A549 (cell line): ENCODE measurements at regions not wholly inside any gene's neighbourhood (a gene's known extent, or its start where the extent isn't known, plus 50 kb on each side); places are given as distances from the start of the nearest gene placed in this dataset.

Experiments used
- ATAC-seq, 2 experiments: fragments of 200-7000 bp in 1 of 2; fragments of >200 bp in 1 of 2; cut with Nextera tagmentation in 1 of 2; cut with Tn5 transposase in 1 of 2; 3 replicates each; pipeline versions ENCODE4 v1.8.0 to v1.9.1; 2018 to 2020; ENCODE audit warnings: mild to moderate bottlenecking in 1 of 2, moderate library complexity in 1 of 2
- CTCF ChIA-PET: fragments of 300-600 bp; sonication (Branson Sonifier 250); formaldehyde crosslinking; extraction: SDS; loops from one replicate; lab custom pipeline; 2021; ENCODE audit warnings: antibody characterized with exemption, inconsistent platforms; lab: Yijun Ruan, JAX
- POLR2A ChIA-PET: fragments of 350-600 bp; formaldehyde crosslinking; extraction: SDS; loops from one replicate; lab custom pipeline; 2021; ENCODE audit warnings: antibody characterized with exemption, inconsistent platforms; lab: Yijun Ruan, JAX
- DNase-seq, 2 experiments: peaks; one replicate each; pipeline versions ENCODE4 v3.0.0 to v3.0.0-alpha.2; 2011 to 2016; ENCODE audit warnings: low read depth in 1 of 2, low spot score in 1 of 2
- FAIRE-seq: peaks from 2 replicates; lab custom pipeline; 2011; peaks lifted over from hg19 to GRCh38; lab: Jason Lieb, UNC
- H3K27ac ChIP-seq, 2 experiments: fragments of >200 bp; sonication (Bioruptor Twin); formaldehyde crosslinking; 3 replicates each; pipeline ENCODE4 v1.5.1; 2016 to 2017
- H3K4me1 ChIP-seq: fragments of >200 bp; sonication (Bioruptor Twin); formaldehyde crosslinking; 3 replicates; pipeline ENCODE4 v1.6.1; 2016
- H3K4me2 ChIP-seq: fragments of >200 bp; sonication (Bioruptor Twin); formaldehyde crosslinking; 3 replicates; pipeline ENCODE4 v1.6.1; 2016
- H3K4me3 ChIP-seq: fragments of >200 bp; sonication (Bioruptor Twin); formaldehyde crosslinking; 3 replicates; pipeline ENCODE4 v1.5.1; 2016
- H3K9me3 ChIP-seq: fragments of >200 bp; sonication (Bioruptor Twin); formaldehyde crosslinking; 3 replicates; pipeline ENCODE4 v1.6.1; 2016
- ATOH8 ChIP-seq: fragments of 250-450 bp; sonication (Bioruptor Pico); IDR thresholded peaks from 2 replicates; pipeline ENCODE4 v1.5.0; 2020; ENCODE audit warnings: low read depth, mild to moderate bottlenecking, moderate library complexity
- BCL3 ChIP-seq: fragments of >200 bp; sonication (Bioruptor Twin); formaldehyde crosslinking; IDR thresholded peaks from 3 replicates; pipeline ENCODE4 v1.6.1; 2016
- CBX2 ChIP-seq: fragments of 200-600 bp; sonication (generic); IDR thresholded peaks from 2 replicates; pipeline ENCODE4 v1.6.1; 2016; ENCODE audit warnings: low read depth, mild to moderate bottlenecking, borderline replicate concordance
- CEBPB ChIP-seq, 2 experiments: fragments of >200 bp in 1 of 2; sonication (Bioruptor Twin) in 1 of 2; formaldehyde crosslinking in 1 of 2; IDR thresholded peaks; 2 replicates each; pipeline ENCODE4 v1.6.1; 2012 to 2016
- CHD2 ChIP-seq: fragments of 150-350 bp; IDR thresholded peaks from 2 replicates; pipeline ENCODE4 v1.6.1; 2014; ENCODE audit warnings: low read length; ENCODE audit not compliant: partially characterized antibody
- CHD4 ChIP-seq: fragments of 200-600 bp; sonication (generic); IDR thresholded peaks from 2 replicates; pipeline ENCODE4 v1.6.1; 2016; ENCODE audit warnings: antibody characterized with exemption, mild to moderate bottlenecking, borderline replicate concordance
- CTCF ChIP-seq: fragments of >200 bp; sonication (Bioruptor Twin); formaldehyde crosslinking; IDR thresholded peaks from 3 replicates; pipeline ENCODE4 v1.5.1; 2016
- E2F6 ChIP-seq: IDR thresholded peaks from 2 replicates; pipeline ENCODE4 v1.6.1; 2012; ENCODE audit warnings: low read depth, borderline replicate concordance
- ELK1 ChIP-seq: fragments of 150-350 bp; IDR thresholded peaks from 2 replicates; pipeline ENCODE4 v1.6.1; 2014; ENCODE audit warnings: low read depth, mild to moderate bottlenecking, low read length
- ESRRA ChIP-seq: fragments of 150-350 bp; IDR thresholded peaks from 2 replicates; pipeline ENCODE4 v1.6.1; 2014; ENCODE audit warnings: mild to moderate bottlenecking, low read length, borderline replicate concordance
- FOSL2 ChIP-seq, 2 experiments: fragments of 450-650 bp in 1 of 2; fragments of >200 bp in 1 of 2; sonication (Bioruptor Twin) in 1 of 2; formaldehyde crosslinking; IDR thresholded peaks; 2 replicates each; pipeline versions ENCODE4 v1.5.0 to v1.6.1; 2016 to 2020; ENCODE audit warnings: mild to moderate bottlenecking in 1 of 2, moderate library complexity in 1 of 2
- FOXS1 ChIP-seq: fragments of 250-450 bp; sonication (Bioruptor Pico); IDR thresholded peaks from 2 replicates; pipeline ENCODE4 v1.5.0; 2020; ENCODE audit warnings: mild to moderate bottlenecking, moderate library complexity
- GATA3 ChIP-seq: IDR thresholded peaks from 2 replicates; pipeline ENCODE4 v1.6.1; 2012; ENCODE audit warnings: borderline replicate concordance
- HES2 ChIP-seq: fragments of >200 bp; sonication (Bioruptor Twin); formaldehyde crosslinking; IDR thresholded peaks from 2 replicates; pipeline ENCODE4 v1.6.1; 2016
- HOXB13 ChIP-seq: fragments of 250-450 bp; sonication (Bioruptor Pico); IDR thresholded peaks from 2 replicates; pipeline ENCODE4 v1.5.0; 2020; ENCODE audit warnings: low read depth, mild to moderate bottlenecking, moderate library complexity
- HOXB5 ChIP-seq: fragments of 250-450 bp; sonication (Bioruptor Pico); IDR thresholded peaks from 2 replicates; pipeline ENCODE4 v1.5.0; 2020; ENCODE audit warnings: mild to moderate bottlenecking, moderate library complexity
- JUN ChIP-seq, 2 experiments: fragments of >200 bp; sonication (Bioruptor Twin); formaldehyde crosslinking; IDR thresholded peaks; 2 replicates in 1 of 2; 3 replicates in 1 of 2; pipeline ENCODE4 v1.6.1; 2016 to 2017
- JUNB ChIP-seq: fragments of >200 bp; sonication (Bioruptor Twin); formaldehyde crosslinking; IDR thresholded peaks from 2 replicates; pipeline ENCODE4 v1.6.1; 2016
- MYC ChIP-seq: IDR thresholded peaks from 2 replicates; pipeline ENCODE4 v1.6.1; 2012; ENCODE audit warnings: mild to moderate bottlenecking, inconsistent platforms, low read length, improper control_type of control experiment, borderline replicate concordance
- POLR2A ChIP-seq: IDR thresholded peaks from 2 replicates; pipeline ENCODE4 v1.6.1; 2012; ENCODE audit warnings: mild to moderate bottlenecking, low read length
- POLR2AphosphoS2 ChIP-seq: conservative IDR thresholded peaks from 2 replicates; pipeline ENCODE4 v1.6.1; 2012; ENCODE audit warnings: low read length, improper control_type of control experiment, inconsistent platforms
- RAD21 ChIP-seq, 2 experiments: fragments of >200 bp in 1 of 2; sonication (Bioruptor Twin) in 1 of 2; formaldehyde crosslinking in 1 of 2; IDR thresholded peaks in 1 of 2; conservative IDR thresholded peaks in 1 of 2; 2 replicates in 1 of 2; 3 replicates in 1 of 2; pipeline ENCODE4 v1.6.1; 2012 to 2018; ENCODE audit warnings: inconsistent platforms in 1 of 2
- RARB ChIP-seq: fragments of 250-450 bp; sonication (Bioruptor Pico); IDR thresholded peaks from 2 replicates; pipeline ENCODE4 v1.8.0; 2021; ENCODE audit warnings: mild to moderate bottlenecking, moderate library complexity
- RCOR1 ChIP-seq: fragments of 150-350 bp; IDR thresholded peaks from 2 replicates; pipeline ENCODE4 v1.6.1; 2014; ENCODE audit warnings: antibody characterized with exemption, low read length, low read depth
- RFX5 ChIP-seq: fragments of 450-650 bp; IDR thresholded peaks from 2 replicates; pipeline ENCODE4 v1.7.1; 2014; ENCODE audit warnings: antibody characterized with exemption, mild to moderate bottlenecking, moderate library complexity
- SMC3 ChIP-seq: fragments of >200 bp; sonication (Bioruptor Twin); formaldehyde crosslinking; IDR thresholded peaks from 3 replicates; pipeline ENCODE4 v1.6.1; 2018; ENCODE audit warnings: inconsistent platforms
- SREBF2 ChIP-seq: fragments of 450-650 bp; IDR thresholded peaks from 2 replicates; pipeline ENCODE4 v1.6.1; 2014; ENCODE audit warnings: mild to moderate bottlenecking, moderate library complexity
- USF2 ChIP-seq: fragments of 450-650 bp; IDR thresholded peaks from 2 replicates; pipeline ENCODE4 v1.6.1; 2014; ENCODE audit warnings: antibody characterized with exemption
- WGBS: methylation state at CpG from one replicate; pipeline ENCODE4 v1.1.6; 2017; ENCODE audit errors: missing lambda C conversion rate; 5-methylcytosine and 5-hydroxymethylcytosine counted together

GRCh38 chr3:64798316-64798715 lies 110.5 kb upstream of the ADAMTS9 start:
- Histone ChIP-seq H3K9me3 (no peaks in the 10 kb centered on the region), H3K27ac (no peak overlapping the region), H3K4me3 (no peak overlapping the region)
- POLR2A ChIA-PET, result no interaction called here
- no peak for DNase-seq
- FAIRE-seq, result no peak
- ATAC-seq, result no peak
- TF ChIP-seq ESRRA, result no peak
- TF ChIP-seq, all 56 proteins: peak for 0
- no peaks in the 10 kb centered on the region for H3K4me1 ChIP-seq
- CTCF ChIA-PET, result no interaction called here
- 29% methylated on average over 5 of the region's 5 CpGs for WGBS
- no peak overlapping the region for H3K4me2 ChIP-seq

- H3K4me2 ChIP-seq, result no peak overlapping the region
- TF ChIP-seq JUNB, result no peak
- TF ChIP-seq CTCF, result no peak
- TF ChIP-seq RCOR1, result no peak
- no peak for TF ChIP-seq SREBF2
- no peak for TF ChIP-seq CHD4
- no peak for TF ChIP-seq FOXS1
- TF ChIP-seq CEBPB (IDR thresholded peaks at IDR 0.05), result no peak
- TF ChIP-seq ESRRA, result no peak
- TF ChIP-seq E2F6, result no peak
- no peak for TF ChIP-seq HOXB5
- ChIA-PET POLR2A (no interaction called here), CTCF (no interaction called here)
- no peak overlapping the region for H3K4me3 ChIP-seq
- H3K9me3 ChIP-seq, result no peaks in the 10 kb centered on the region
- H3K4me1 ChIP-seq, result no peaks in the 10 kb centered on the region
- ATAC-seq, result no peak
- no peak for DNase-seq
- H3K27ac ChIP-seq, result no peak overlapping the region
- no peak for FAIRE-seq
- WGBS, result 13% methylated on average over 7 of the region's 7 CpGs
These were observed 109.0 kb upstream of the ADAMTS9 start for GRCh38 chr3:64796607-64797399.

GRCh38 chr3:64792445-64792844 lies 104.6 kb upstream of the ADAMTS9 start:
- ChIA-PET CTCF (interaction anchor here (0.7 kb wide), 1 partner anchor 646 kb away, joined by 3 read pairs; no protein-coding TSS in a partner anchor), POLR2A (no interaction called here)
- ATAC-seq (no peak), FAIRE-seq (no peak), DNase-seq (no peak)
- no peak overlapping the region for H3K4me3 ChIP-seq
- H3K9me3 ChIP-seq, result no peaks in the 10 kb centered on the region
- no peak overlapping the region for H3K27ac ChIP-seq
- no peaks in the 10 kb centered on the region for H3K4me1 ChIP-seq
- 20% methylated on average over 3 of the region's 3 CpGs for WGBS
- H3K4me2 ChIP-seq, result no peak overlapping the region
- TF ChIP-seq RFX5 (no peak), POLR2A (no peak), HES2 (no peak), ELK1 (no peak), HOXB13 (CRISPR knock-in tag) (no peak), JUN (IDR thresholded peaks at IDR 0.05) (no peak), GATA3 (no peak), MYC (no peak), RAD21 (conservative IDR thresholded peaks at IDR 0.05 in 1 of 2, IDR thresholded peaks at IDR 0.05 in 1 of 2) (no peak), JUNB (no peak), BCL3 (no peak), ATOH8 (CRISPR knock-in tag) (no peak), POLR2AphosphoS2 (no peak), CBX2 (no peak), CHD2 (no peak), USF2 (no peak), RARB (CRISPR knock-in tag) (no peak), FOSL2 (IDR thresholded peaks at IDR 0.05) (no peak), FOSL2 (CRISPR knock-in tag; IDR thresholded peaks at IDR 0.05) (no peak), SMC3 (no peak)
